DMS79 (cell line): ENCODE measurements at regions not wholly inside any gene's neighbourhood (a gene's known extent, or its start where the extent isn't known, plus 50 kb on each side); places are given as distances from the start of the nearest gene placed in this dataset.

ENCODE experiments used
- DNase-seq: peaks from one replicate; lab custom pipeline; 2025; lab: John Stamatoyannopoulos, UW

DNA sequence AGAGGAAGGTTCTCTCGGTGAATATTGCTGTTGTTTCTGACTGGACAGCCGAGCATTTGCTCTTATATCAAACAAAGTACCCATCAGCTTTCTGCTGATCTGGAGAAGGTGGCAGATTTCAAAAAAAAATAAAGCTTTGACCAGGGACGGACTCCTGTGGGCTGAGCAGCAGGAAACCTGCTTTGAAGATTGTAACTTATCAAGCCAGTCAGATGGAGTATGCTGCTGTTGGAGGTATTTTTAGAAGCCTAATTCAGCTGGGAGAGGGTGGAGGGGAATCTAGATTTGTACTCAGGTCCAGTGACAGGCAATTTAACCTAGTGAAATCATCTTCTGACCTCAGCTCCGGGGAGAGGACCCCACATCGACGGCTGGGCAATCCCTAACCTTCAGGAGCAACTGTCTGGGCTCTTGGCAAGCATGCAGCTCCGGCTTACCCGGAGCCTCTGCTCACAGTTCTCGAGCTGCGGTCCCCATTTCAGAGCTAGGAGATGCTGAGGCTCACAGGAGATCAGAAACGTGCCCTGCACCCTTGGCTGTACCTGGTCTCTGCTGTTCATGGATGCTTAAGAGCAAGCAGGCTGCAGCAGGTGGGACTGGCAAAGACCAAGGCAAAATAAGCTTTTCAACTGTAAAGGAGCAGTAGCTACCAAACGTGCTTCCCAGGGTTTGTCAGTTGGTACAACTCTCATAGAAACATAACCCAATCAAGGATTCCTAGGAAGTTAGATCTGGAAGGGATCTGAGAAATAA lies 89.3 kb upstream of the ST8SIA2 start:
- DNase-seq = no peak

DNA sequence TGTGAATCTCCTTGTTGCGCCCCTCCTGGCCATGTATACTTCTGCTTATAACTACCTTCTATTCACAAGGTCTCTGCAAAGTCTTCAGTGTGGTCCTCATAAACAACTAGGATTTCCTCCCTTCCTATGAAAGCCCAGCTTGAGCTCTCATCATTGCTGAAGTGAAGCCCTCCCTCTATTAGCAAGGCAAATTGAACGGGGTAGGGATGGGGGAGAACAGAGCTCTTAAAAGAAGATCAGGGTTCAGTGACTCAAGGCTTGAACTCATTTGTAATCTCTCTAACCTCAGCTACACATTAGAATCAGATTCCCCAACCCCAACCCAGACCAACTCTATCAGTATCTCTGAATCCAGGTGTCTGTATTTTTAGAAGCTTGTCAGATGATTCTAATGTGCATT lies 88.3 kb upstream of the ST8SIA2 start:
- DNase-seq = no peak

DNA sequence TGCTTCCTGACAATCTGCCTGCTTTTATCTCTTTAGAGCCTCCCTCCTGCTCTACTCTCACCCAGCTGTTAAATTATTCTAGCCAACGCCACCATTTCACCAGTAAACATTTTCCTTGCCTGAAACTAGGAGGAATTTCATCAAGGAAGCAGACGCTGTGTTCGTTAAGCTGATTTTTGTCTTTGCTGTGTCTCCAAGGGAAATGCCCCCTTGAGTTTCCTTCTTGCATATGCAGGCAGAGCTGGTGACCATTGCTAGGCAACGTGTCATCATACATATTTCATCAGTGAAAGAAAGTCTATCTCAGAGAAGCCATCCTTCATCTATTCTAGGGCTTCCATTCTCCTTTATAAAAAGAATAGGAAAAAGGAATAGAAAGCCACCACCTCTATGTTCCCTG lies 87.0 kb upstream of the ST8SIA2 start:
- no peak for DNase-seq

DNA sequence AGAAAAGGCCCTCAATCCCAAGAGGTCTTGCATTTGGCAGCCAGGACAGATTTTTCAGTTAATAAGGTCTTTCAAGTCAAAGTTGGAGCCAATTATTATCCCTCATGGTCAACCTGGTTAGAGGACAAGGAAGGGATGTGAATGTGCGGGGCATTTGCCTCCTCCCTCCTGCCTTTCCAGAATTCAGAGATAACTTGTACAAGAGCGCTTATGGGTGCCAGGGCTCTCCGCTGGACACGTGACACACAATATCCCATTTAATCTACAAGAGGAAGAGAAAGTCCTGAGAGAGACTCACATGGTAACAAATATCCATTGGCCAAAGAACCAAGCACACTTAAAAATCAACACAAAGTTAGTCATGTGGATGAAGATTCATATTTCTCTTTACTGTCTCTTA lies 78.5 kb upstream of the ST8SIA2 start:
- DNase-seq = no peak

DNA sequence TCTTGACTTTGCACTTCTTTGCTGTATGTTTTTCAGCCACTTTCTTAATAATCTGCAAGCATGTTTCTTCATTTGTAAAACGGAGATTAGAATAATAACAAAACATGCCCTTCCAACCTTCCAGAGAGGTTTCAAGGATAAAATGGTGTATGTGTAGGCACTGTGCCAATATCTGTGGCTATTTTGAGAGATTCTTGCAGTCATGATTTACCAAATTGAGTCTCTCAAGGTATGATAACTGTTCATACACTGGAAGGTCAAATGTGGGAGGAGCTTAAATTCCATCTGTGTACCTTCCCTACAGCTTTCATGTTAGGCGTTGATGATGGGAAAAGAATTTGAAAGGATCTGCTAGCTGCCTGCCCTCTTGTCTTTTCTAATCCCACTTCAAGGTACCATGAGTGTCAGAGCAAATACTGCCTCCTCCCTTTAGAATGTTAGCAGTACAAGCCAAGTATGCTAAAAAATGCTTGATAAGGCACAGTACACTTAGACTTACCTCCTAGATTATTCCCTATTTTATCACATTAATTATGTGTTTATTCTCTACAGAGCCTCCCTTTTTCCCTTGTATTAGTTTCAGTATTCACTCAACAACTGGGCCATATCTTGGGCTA lies 78.0 kb upstream of the ST8SIA2 start:
- no peak for DNase-seq

DNA sequence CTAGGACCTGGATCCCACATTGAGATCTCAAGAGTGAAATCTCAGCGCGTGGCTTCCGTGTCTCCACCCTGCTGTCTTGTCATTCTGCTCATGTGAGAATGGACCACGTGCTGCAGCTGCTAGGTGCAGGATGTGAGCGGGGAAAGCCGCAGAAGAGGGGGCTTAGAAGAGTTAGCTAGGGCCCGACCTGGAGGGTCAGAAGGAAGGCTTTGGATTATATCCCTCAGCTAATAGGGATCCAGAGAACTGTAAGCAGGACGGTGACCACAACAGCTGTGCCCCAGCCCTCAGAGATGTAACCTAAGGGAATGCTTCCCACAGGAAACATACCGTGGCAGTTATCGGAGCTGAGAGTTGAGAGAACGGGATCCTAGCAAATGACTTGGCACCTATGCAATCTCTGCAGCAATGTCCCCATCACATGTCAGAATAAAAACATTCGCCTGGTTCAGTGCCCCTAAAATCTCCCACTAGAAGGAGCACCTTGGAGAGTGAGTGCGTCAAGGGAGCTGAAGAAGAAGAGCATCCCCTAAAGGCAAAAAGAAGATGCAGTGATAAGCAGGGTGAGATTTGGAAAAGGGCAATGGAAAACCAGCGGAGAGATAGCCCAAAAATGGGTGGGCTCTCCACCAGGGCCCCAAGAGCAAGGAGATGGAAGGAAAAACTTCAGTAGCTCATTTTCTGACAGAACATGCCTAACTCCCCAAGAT lies 76.9 kb upstream of the ST8SIA2 start:
- DNase-seq = no peak

DNA sequence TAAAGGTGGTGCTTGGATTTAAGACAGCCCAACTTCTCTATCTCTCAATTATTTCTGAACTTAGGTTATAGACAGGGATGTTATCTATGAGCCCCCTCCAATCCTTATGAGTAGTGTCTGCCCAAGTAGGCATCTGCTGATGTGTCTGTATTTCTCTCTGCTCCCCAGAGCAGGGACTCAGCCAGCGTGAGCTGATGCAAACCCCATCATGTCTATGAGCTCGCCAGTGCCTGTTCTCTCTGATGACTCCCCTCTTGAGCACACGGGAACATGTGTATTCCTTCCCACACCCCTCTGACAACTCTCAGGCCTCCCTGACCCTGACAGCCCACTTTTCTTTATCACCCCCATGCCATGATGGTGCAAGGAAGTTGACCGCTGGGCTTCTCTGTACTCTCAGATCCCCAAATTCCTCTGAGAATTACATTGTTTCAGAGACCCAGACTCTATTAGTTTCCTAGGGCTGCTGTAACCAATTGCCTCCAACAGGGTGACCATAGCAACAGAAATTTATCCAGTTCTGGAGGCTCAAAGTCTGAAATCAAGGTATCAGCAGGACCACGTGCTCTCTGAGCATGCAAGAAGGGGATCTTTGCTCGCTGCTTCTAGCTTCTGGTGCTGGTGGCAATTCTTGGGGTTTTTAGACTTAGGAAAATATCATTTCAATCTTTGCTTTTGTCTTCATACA lies 73.5 kb upstream of the ST8SIA2 start:
- DNase-seq = no peak

DNA sequence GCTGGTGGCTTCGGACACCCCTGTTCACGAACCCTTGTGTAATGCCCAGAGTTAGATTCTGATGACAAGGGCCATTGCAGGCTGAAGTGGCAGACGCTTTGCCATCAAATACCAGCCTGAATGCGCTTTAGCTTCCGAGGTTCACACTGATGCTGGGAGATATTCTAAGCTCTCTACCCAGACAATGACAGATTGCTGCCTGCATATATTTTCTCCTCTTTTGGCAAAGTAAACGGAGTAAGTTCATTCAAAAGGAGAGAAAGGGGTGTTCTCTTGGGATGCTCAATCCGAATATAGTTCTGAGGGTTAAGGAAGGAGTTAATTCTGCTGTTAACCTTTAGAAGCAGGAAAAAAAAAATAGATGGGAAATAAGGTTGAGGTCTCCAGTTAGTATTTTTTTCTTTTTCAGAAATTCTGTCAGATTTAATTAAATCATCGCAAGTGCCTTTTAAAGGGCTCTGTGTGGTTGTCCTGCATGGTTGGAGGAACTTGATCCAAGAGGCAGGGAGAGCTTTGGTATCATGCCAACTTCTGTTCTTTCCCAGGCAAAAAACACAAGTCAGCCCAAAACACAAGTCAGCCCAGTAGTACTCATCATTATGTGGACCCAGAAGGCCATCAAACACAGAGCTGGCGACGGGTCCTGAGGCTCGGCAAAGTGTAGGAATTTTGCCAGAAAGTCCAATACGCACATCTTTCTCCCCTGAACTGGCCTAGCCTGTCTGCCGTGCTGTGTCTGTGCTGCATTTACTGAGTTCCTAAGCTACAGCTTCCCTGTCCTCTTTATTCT lies 70.9 kb upstream of the ST8SIA2 start:
- DNase-seq = peak; percentile 8

DNA sequence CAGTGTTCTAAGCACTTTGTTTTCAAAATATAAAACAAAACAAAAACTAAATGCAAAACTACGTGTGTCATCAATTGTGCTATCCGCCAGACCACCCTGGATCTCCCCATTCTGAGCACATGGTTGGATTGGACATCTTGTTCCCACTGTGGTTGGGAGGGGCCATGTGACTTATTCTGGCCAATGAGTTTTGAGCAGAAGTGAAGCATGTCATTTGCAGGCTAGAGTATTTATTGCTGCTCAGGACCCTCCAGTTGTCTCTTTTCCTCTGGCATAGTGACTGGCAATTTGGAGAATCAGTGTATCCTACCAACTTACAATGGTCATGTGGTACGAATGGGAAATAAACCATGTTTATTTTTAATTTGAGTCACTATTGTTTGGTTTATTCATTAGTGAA lies 70.2 kb upstream of the ST8SIA2 start:
- DNase-seq = no peak

DNA sequence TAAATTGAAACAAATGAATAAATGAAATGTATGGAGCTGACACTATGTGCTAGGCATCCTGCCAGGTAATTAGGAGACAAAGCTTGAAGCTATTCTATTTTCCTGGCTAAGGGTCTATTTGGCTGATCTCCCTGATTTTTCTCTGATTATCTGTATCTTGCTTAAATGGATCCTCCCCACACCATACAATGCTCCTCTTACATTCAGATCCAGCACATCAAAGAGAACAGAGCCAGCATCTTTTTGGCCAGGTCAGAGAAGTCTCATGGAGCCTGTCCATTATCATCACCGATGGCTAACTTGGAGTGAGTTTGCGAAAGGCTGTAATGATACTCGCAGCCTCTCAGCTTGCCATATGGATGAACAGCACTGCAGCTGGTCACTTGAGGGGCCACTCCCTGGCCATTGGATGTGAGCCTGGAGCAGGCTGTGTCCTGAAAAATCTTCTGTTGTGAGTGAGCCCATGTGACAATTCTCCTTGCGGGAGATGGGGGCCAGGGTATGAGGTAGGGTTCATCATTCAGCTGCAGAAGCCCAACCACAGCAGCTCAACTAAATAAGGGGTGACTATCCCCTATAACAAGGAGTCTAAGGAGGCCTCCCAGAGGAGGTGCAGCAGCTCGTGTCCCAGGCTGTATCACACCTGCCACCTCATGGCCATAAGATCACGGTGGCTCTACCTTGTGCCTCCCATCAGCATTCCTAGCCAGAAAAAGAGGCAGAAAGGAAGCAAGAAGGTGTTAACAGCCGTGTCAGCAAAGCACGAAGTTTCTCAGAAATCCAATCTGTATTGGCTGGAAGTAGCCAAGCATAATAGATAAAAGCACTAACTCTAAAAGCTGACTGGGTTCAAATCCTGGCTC lies 69.3 kb upstream of the ST8SIA2 start:
- DNase-seq = no peak

DNA sequence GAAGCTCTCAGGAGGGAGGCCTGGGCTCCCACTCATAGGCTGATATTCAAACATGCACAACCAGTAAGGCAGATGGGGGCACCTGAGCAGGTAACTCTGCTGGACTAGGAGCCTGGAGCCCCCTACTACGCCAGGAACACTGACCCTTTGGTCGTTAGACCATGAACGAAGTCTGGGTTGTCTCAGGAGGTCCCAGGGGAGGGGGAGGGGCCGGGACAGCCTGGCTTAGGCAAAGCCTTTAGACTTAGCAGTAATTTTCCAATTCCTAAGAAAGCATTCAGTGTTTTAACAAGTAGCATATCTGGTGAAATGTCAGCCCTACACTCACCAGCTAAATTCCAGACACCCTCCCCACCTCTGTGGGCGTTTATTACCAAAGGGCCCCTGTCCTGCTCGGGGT lies 67.4 kb upstream of the ST8SIA2 start:
- no peak for DNase-seq

DNA sequence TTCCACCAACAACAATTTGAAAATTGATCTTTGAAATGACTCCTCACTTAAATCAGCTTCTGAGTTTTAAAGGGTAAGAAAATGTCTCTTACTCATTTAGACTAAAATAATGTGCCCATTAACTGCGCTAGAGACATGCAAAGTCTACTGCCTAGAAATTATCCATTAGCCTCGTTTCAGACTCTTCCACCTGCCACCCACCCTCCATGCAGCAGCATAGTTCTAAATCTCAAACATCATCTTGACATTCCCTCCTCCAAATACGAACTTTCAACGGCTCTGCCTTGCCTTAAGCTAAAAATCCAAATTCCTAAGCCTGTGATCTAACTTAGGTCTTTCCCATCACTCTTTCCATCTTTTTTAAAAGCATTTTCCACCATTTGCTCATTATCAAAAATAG lies 66.6 kb upstream of the ST8SIA2 start:
- no peak for DNase-seq

DNA sequence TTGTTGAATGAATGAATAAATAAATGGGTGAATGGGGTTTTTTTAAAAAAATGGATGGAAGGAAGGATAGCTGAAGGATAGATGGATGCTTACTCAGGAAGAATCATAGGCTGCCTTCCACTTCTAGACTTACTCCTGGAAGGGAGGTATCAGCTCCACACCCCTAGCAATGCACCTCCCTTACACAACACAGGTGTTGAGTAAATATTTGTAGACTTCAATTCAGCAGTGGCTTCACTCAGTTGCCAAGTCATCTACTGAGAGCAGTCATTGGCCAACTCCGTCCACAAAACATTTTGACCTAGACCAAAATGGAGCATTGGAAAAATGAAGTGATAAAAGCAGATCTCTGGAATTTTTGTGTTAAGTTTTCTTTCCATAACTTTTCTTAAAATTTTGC lies 65.5 kb upstream of the ST8SIA2 start:
- DNase-seq = no peak

DNA sequence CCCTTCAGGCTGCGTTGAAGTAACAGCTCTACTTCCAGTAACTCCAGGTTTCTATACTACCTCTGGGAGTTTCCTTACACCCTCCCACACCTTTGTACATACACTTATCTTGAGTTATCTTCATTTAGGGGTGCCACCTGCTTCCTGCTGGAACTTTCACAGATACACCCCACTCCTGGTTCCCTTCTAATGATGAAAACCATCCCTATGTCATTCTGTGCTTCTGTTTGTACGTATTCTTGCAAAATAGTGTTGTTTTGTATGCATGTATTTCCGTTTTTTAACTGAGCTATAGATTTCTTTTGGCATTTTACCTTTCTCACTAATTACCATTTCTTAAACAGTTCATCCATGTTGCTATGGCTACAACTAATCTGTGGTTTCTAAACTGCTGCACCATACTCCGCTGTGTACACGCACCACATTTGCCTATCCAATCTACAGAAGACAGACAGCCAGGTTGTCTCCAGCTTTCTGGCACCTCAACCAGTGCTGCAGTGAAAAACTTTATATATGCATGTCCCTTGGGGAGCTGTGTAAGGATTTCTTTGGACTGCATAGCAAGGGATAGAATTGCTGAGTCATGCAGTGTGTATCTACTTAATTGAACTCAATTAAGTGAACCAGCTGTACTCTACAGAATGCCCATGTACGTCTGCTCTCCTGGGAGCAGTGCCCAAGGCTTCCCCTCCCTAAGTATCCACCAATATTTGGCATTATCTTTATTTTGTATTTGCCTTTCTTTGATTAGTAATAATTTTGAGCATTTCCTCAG lies 61.4 kb upstream of the ST8SIA2 start:
- no peak for DNase-seq

DNA sequence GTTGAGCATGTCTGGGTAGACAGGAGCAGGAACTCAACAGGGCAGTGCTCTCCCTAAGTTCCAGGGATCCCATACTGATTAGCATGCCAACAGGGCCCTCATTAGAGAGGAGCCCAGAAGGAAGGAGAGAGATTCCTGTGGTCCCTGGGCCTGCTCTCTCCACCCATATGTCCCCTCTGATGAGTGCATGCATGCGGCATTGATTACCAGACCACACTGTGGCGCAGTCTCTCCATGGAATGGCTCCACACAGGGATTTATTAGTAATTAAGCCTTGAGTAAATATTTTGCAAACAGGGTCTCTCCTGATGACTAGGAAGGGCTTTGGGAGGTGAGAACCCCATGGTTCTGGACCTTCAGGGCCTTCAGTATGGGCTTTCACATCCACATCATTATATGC lies 60.0 kb upstream of the ST8SIA2 start:
- no peak for DNase-seq

DNA sequence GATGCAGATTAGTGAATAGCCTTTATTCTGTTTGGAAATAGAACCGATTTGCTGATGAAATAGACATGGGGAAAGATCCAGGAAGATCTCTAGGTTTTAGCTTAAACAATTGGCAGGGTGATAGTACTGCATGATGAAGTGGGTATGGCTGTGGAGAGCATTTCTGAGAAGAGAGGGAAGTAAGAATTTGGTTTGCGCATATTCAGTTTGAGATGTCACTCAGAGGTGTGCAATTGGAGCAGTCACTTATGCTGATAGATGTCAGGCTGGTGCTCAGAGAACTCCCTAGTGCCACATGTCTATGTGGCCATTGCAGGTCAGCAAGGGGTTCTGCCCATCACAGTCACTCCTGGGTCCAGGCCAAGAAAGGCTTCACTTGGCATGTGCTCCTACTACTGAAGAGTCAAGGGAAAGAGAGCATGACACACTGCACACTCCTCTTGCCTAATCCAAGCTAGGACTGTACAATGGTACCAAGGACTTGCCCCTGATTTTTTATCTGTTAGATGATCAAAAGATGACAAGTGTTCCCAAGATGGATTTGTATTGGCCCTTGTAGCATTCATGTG lies 57.2 kb upstream of the ST8SIA2 start:
- no peak for DNase-seq

DNA sequence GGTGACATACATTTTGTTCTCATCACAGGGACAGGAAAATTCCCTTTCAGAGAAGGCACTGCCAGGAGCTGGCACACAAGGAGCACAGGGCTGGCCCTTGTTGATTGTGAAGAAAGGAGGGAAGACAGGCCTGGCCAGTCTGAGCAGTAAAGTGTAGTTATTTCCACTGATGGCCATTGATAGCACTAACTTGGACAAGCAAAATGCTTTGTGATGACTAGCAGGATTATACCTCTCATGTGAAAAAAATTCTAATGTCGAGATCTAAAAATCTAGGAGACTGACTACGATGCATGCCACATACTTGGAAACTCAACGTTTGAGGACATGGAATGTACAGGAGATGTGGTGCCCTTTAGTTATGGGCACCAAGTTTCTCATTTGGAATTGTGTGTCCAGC lies 54.3 kb upstream of the ST8SIA2 start:
- DNase-seq = no peak
